GM12878 (cell line): ENCODE measurements at regions not wholly inside any gene's neighbourhood (a gene's known extent, or its start where the extent isn't known, plus 50 kb on each side); places are given as distances from the start of the nearest gene placed in this dataset.

ENCODE experiments used
- ATAC-seq: fragments of 200-7000 bp; cut with Tn5 transposase; 3 replicates; pipeline ENCODE4 v1.9.1; 2020; ENCODE audit warnings: mild to moderate bottlenecking, moderate library complexity
- BruUV-seq: library from RNA; stranded (reverse); fragments of 400-500 nt; replicated peaks from 2 replicates; lab custom pipeline; 2021; lab: Mats Ljungman, UMichigan
- CTCF ChIA-PET: fragments of 300-600 bp; sonication (Branson Sonifier 250); formaldehyde crosslinking; extraction: SDS; loops from one replicate; lab custom pipeline; 2021; ENCODE audit warnings: inconsistent platforms; lab: Yijun Ruan, JAX
- POLR2A ChIA-PET: fragments of 350-600 bp; formaldehyde crosslinking; extraction: SDS; loops from one replicate; lab custom pipeline; 2021; ENCODE audit warnings: inconsistent platforms; lab: Charles Lee
- RAD21 ChIA-PET: fragments of 300-600 bp; sonication (Branson Sonifier 250); formaldehyde crosslinking; loops from one replicate; lab custom pipeline; 2023; ENCODE audit warnings: antibody characterized with exemption; ENCODE audit not compliant: unreplicated experiment; lab: Charles Lee
- SMC1A ChIA-PET: fragments of 300-600 bp; sonication (Branson Sonifier 250); formaldehyde crosslinking; loops from one replicate; lab custom pipeline; 2023; ENCODE audit not compliant: unreplicated experiment, uncharacterized antibody; lab: Charles Lee
- DNase-seq: peaks from one replicate; pipeline ENCODE4 v3.0.0-alpha.2; 2011; ENCODE audit warnings: low read depth, low spot score
- FAIRE-seq: peaks from 3 replicates; lab custom pipeline; 2011; peaks lifted over from hg19 to GRCh38; lab: Jason Lieb, UNC
- H2AFZ ChIP-seq: 2 replicates; pipeline ENCODE4 v1.6.0; 2011; ENCODE audit warnings: low read depth, low read length, control low read depth; ENCODE audit not compliant: control insufficient read depth
- H3K27ac ChIP-seq: 2 replicates; pipeline ENCODE4 v1.5.1; 2011; ENCODE audit warnings: control low read depth; ENCODE audit not compliant: control insufficient read depth, insufficient read depth
- H3K27me3 ChIP-seq, 2 experiments: replicated peaks in 1 of 2; 2 replicates each; pipeline versions ENCODE4 v1.6.0 to v1.6.1; 2011; ENCODE audit warnings: low read length in 1 of 2; ENCODE audit not compliant: control insufficient read depth in 2 of 2, insufficient read depth in 2 of 2
- H3K36me3 ChIP-seq, 2 experiments: 2 replicates each; pipeline ENCODE4 v1.5.1; 2011; ENCODE audit warnings: low read length in 1 of 2; ENCODE audit not compliant: control insufficient read depth in 2 of 2, insufficient read depth in 2 of 2
- H3K4me1 ChIP-seq: 2 replicates; pipeline ENCODE4 v1.6.1; 2011; ENCODE audit warnings: mild to moderate bottlenecking, low read length, moderate library complexity, mixed read lengths; ENCODE audit not compliant: control insufficient read depth, insufficient read depth
- H3K4me2 ChIP-seq: 2 replicates; pipeline ENCODE4 v1.6.0; 2011; ENCODE audit warnings: control low read depth; ENCODE audit not compliant: control insufficient read depth, insufficient read depth
- H3K4me3 ChIP-seq: fragments of 200-600 bp; sonication (generic); 2 replicates; pipeline ENCODE4 v1.5.1; 2016
- H3K79me2 ChIP-seq: 2 replicates; pipeline ENCODE4 v1.6.0; 2011; ENCODE audit warnings: low read length; ENCODE audit not compliant: control insufficient read depth, insufficient read depth
- H3K9ac ChIP-seq: 2 replicates; pipeline ENCODE4 v1.8.0; 2011; ENCODE audit warnings: low read length, control low read depth, mixed read lengths; ENCODE audit not compliant: control insufficient read depth, insufficient read depth
- H3K9me3 ChIP-seq: replicated peaks from 3 replicates; pipeline ENCODE4 v1.5.1; 2011; ENCODE audit warnings: mild to moderate bottlenecking, low read length; ENCODE audit not compliant: control insufficient read depth, insufficient read depth
- H4K20me1 ChIP-seq: 2 replicates; pipeline ENCODE4 v1.6.0; 2011; ENCODE audit not compliant: control insufficient read depth, insufficient read depth
- ASH2L ChIP-seq: fragments of 300-600, 200-600 bp; sonication (generic); IDR thresholded peaks from 2 replicates; pipeline ENCODE4 v1.6.1; 2017; ENCODE audit warnings: low read depth, mild to moderate bottlenecking, borderline replicate concordance
- BACH1 ChIP-seq: fragments of 450-650 bp; IDR thresholded peaks from 2 replicates; pipeline ENCODE4 v1.6.1; 2017; ENCODE audit warnings: mild to moderate bottlenecking, borderline replicate concordance
- DPF2 ChIP-seq: fragments of 450-650 bp; IDR thresholded peaks from 2 replicates; pipeline ENCODE4 v1.6.1; 2017; ENCODE audit warnings: mild to moderate bottlenecking
- ESRRA ChIP-seq: IDR thresholded peaks from 2 replicates; pipeline ENCODE4 v1.6.1; 2012; ENCODE audit warnings: mild to moderate bottlenecking, low read length, improper control_type of control experiment
- EZH2 ChIP-seq: IDR thresholded peaks from 2 replicates; pipeline ENCODE4 v1.6.1; 2012; ENCODE audit warnings: low read depth, mild to moderate bottlenecking, control low read depth, inconsistent platforms, low read length, borderline replicate concordance; ENCODE audit not compliant: control insufficient read depth
- FOS ChIP-seq: IDR thresholded peaks from 3 replicates; pipeline ENCODE4 v1.6.1; 2011; ENCODE audit warnings: borderline replicate concordance; ENCODE audit not compliant: insufficient read length; ENCODE audit errors: extremely low read depth
- HDAC6 ChIP-seq: fragments of 200-600 bp; sonication (generic); IDR thresholded peaks from one replicate; pipeline ENCODE4 v1.8.0; 2017; ENCODE audit warnings: antibody characterized with exemption; ENCODE audit not compliant: unreplicated experiment
- NFYB ChIP-seq: IDR thresholded peaks from 2 replicates; pipeline ENCODE4 v1.6.1; 2011; ENCODE audit warnings: low read depth, mild to moderate bottlenecking, low read length, improper control_type of control experiment, moderate library complexity; ENCODE audit not compliant: insufficient read depth
- NRF1 ChIP-seq: conservative IDR thresholded peaks from 2 replicates; pipeline ENCODE4 v1.6.1; 2011; ENCODE audit warnings: mild to moderate bottlenecking, low read depth, low read length, improper control_type of control experiment
- PAX5 ChIP-seq: IDR thresholded peaks from 2 replicates; pipeline ENCODE4 v1.6.1; 2011; ENCODE audit warnings: low read depth, low read length, borderline replicate concordance
- POLR2A ChIP-seq: IDR thresholded peaks from 2 replicates; pipeline ENCODE4 v1.6.1; 2011; ENCODE audit warnings: low read depth, mild to moderate bottlenecking, low read length
- RBBP5 ChIP-seq: fragments of 200-600 bp; sonication (generic); conservative IDR thresholded peaks from 2 replicates; pipeline ENCODE4 v1.6.1; 2016
- SIX5 ChIP-seq: IDR thresholded peaks from 2 replicates; pipeline ENCODE4 v1.6.1; 2011; ENCODE audit warnings: mild to moderate bottlenecking, low read depth, low read length, moderate library complexity; ENCODE audit not compliant: severe bottlenecking
- STAT1 ChIP-seq: fragments of 450-650 bp; conservative IDR thresholded peaks from 2 replicates; pipeline ENCODE4 v1.6.1; 2014; ENCODE audit warnings: antibody characterized with exemption, mild to moderate bottlenecking
- STAT3 ChIP-seq: IDR thresholded peaks from 2 replicates; pipeline ENCODE4 v1.6.1; 2011; ENCODE audit warnings: low read depth, low read length, improper control_type of control experiment
- TCF12 ChIP-seq: IDR thresholded peaks from 2 replicates; pipeline ENCODE4 v1.6.1; 2011; ENCODE audit warnings: low read depth, mild to moderate bottlenecking, low read length
- WGBS: methylation state at CpG from one replicate; pipeline ENCODE4 v1.1.6; 2016; ENCODE audit warnings: low lambda C conversion rate; ENCODE audit not compliant: insufficient replicate concordance, insufficient coverage; ENCODE audit errors: missing lambda C conversion rate; 5-methylcytosine and 5-hydroxymethylcytosine counted together
- in situ Hi-C: fragments of 300-500 bp; cut with MboI; formaldehyde crosslinking; loops from 9 replicates; pipeline ENCODE4 v1.14.3; 2018; ENCODE audit warnings: mixed read lengths
- intact Hi-C: fragments of 100-400 bp; cut with micrococcal nuclease; formaldehyde crosslinking; loops from one replicate; pipeline ENCODE4 v1.14.2; 2022; ENCODE audit not compliant: unreplicated experiment
- TF ChIP-seq, protein P1 (sequence below): fragments of 450-650 bp; IDR thresholded peaks from 2 replicates; pipeline ENCODE4 v1.6.1; 2017; ENCODE audit warnings: mild to moderate bottlenecking, low read depth, inconsistent platforms; ENCODE audit not compliant: poor library complexity, severe bottlenecking
- TF ChIP-seq, protein P2 (sequence below): IDR thresholded peaks from 2 replicates; pipeline ENCODE4 v1.6.1; 2012; ENCODE audit warnings: low read depth, low read length, improper control_type of control experiment

DNA sequence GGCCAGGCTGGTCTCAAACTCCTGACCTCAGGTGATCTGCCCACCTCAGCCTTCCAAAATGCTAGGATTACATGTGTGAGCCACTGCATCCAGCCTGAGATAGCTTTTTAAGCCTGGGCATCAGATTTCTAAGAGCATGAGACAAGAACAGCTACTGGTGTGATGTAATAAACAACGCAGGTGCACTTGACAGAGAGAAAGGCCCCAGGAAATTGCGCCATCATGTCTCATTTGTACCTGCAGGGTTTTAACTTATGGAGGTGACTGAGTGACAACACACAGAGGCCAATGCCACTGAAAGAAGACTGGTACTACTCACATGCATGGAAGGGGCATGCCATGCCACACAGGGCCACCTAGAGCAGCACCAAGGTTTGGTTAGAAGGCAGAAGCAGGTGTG, 209.4 kb downstream of the SP3 start (continued):
- TF ChIP-seq, protein P1, sequence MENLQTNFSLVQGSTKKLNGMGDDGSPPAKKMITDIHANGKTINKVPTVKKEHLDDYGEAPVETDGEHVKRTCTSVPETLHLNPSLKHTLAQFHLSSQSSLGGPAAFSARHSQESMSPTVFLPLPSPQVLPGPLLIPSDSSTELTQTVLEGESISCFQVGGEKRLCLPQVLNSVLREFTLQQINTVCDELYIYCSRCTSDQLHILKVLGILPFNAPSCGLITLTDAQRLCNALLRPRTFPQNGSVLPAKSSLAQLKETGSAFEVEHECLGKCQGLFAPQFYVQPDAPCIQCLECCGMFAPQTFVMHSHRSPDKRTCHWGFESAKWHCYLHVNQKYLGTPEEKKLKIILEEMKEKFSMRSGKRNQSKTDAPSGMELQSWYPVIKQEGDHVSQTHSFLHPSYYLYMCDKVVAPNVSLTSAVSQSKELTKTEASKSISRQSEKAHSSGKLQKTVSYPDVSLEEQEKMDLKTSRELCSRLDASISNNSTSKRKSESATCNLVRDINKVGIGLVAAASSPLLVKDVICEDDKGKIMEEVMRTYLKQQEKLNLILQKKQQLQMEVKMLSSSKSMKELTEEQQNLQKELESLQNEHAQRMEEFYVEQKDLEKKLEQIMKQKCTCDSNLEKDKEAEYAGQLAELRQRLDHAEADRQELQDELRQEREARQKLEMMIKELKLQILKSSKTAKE = no peak
- TF ChIP-seq RBBP5 = no peak
- no peak for TF ChIP-seq POLR2A
- no peak for TF ChIP-seq SIX5
- TF ChIP-seq BACH1 = no peak

- no peak overlapping the region for H3K4me3 ChIP-seq
- TF ChIP-seq FOS (no peak), SIX5 (no peak), STAT1 (no peak), ASH2L (no peak), NRF1 (no peak), EZH2 (no peak), NFYB (no peak), STAT3 (no peak), ESRRA (no peak), TCF12 (no peak), PAX5 (no peak), HDAC6 (no peak), DPF2 (no peak)
- TF ChIP-seq, protein P2, sequence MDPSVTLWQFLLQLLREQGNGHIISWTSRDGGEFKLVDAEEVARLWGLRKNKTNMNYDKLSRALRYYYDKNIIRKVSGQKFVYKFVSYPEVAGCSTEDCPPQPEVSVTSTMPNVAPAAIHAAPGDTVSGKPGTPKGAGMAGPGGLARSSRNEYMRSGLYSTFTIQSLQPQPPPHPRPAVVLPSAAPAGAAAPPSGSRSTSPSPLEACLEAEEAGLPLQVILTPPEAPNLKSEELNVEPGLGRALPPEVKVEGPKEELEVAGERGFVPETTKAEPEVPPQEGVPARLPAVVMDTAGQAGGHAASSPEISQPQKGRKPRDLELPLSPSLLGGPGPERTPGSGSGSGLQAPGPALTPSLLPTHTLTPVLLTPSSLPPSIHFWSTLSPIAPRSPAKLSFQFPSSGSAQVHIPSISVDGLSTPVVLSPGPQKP = no peak
- no peaks in the 10 kb centered on the region for H3K36me3 ChIP-seq
- FAIRE-seq = no peak
- no peak overlapping the region for H3K9ac ChIP-seq
- intact Hi-C loops = loop anchor here (10.0 kb wide), 2 partner anchors 285 to 575 kb away; partner anchors contain the start of gene SP9
- no peaks in the 10 kb centered on the region for H3K79me2 ChIP-seq
- no peak overlapping the region for H3K27ac ChIP-seq
- H3K4me2 ChIP-seq = no peak overlapping the region
- H4K20me1 ChIP-seq = no peaks in the 10 kb centered on the region
- ChIA-PET CTCF (no interaction called here), POLR2A (no interaction called here), SMC1A (no interaction called here), RAD21 (no interaction called here)
- H2AFZ ChIP-seq = no peak overlapping the region
- BruUV-seq = no TSS peak
- DNase-seq = no peak
- no peaks in the 10 kb centered on the region for H3K9me3 ChIP-seq
- WGBS = 60% methylated on average over 6 of the region's 6 CpGs
- H3K4me1 ChIP-seq = no peaks in the 10 kb centered on the region
- no peak for ATAC-seq
- in situ Hi-C loops = no loop called here
- no peaks in the 10 kb centered on the region for H3K27me3 ChIP-seq
Measured at GRCh38 chr2:173759959-173760358, 205.2 kb downstream of the SP3 start.
